IMR-90 (cell line): ENCODE measurements at regions not wholly inside any gene's neighbourhood (a gene's known extent, or its start where the extent isn't known, plus 50 kb on each side); places are given as distances from the start of the nearest gene placed in this dataset.

Experiments used
- BHLHE40 ChIP-seq: fragments of 150-350 bp; IDR thresholded peaks from 2 replicates; pipeline ENCODE4 v1.6.1; 2016; ENCODE audit warnings: mild to moderate bottlenecking, low read depth, low read length
- MXI1 ChIP-seq: IDR thresholded peaks from 2 replicates; pipeline ENCODE4 v1.6.1; 2012; ENCODE audit warnings: low read depth, mild to moderate bottlenecking, low read length, moderate library complexity, borderline replicate concordance
- POLR2A ChIP-seq: IDR thresholded peaks from 2 replicates; pipeline ENCODE4 v1.6.1; 2012; ENCODE audit warnings: mild to moderate bottlenecking, low read depth, low read length
- RAD21 ChIP-seq: IDR thresholded peaks from 2 replicates; pipeline ENCODE4 v1.6.1; 2012; ENCODE audit warnings: low read length, improper control_type of control experiment
- RCOR1 ChIP-seq: IDR thresholded peaks from 2 replicates; pipeline ENCODE4 v1.6.1; 2012; ENCODE audit warnings: mild to moderate bottlenecking, low read length, improper control_type of control experiment; ENCODE audit not compliant: insufficient replicate concordance
- TF ChIP-seq, protein P1 (sequence below): conservative IDR thresholded peaks from 2 replicates; pipeline ENCODE4 v1.5.1; 2012; ENCODE audit warnings: mild to moderate bottlenecking, low read depth, low read length, improper control_type of control experiment

DNA sequence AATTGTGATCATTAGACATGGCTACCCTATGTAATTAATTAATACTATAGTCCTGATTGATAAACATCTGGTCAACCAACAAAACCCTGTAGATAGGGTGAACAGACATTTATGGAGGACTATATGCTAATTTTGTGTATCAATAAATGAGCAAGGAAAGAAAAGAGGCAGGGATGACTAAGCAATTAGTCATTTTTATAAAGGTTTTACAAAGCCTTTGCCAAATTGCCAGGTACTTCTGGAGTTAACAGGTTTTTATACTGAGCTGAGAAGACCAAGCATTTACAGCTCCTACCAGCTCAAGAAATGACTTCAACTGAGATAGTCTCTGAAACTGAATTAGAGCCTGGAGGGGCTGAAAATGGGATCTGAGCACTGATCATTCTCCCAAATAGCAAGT is 186.8 kb upstream of the PRR20A start:
- TF ChIP-seq, protein P1, sequence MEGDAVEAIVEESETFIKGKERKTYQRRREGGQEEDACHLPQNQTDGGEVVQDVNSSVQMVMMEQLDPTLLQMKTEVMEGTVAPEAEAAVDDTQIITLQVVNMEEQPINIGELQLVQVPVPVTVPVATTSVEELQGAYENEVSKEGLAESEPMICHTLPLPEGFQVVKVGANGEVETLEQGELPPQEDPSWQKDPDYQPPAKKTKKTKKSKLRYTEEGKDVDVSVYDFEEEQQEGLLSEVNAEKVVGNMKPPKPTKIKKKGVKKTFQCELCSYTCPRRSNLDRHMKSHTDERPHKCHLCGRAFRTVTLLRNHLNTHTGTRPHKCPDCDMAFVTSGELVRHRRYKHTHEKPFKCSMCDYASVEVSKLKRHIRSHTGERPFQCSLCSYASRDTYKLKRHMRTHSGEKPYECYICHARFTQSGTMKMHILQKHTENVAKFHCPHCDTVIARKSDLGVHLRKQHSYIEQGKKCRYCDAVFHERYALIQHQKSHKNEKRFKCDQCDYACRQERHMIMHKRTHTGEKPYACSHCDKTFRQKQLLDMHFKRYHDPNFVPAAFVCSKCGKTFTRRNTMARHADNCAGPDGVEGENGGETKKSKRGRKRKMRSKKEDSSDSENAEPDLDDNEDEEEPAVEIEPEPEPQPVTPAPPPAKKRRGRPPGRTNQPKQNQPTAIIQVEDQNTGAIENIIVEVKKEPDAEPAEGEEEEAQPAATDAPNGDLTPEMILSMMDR, result no peak
- TF ChIP-seq BHLHE40 (no peak), POLR2A (no peak), RAD21 (no peak), RCOR1 (no peak), MXI1 (no peak)
